ENCODE measurements at regions not wholly inside any gene's neighbourhood (a gene's known extent, or its start where the extent isn't known, plus 50 kb on each side); places are given as distances from the start of the nearest gene placed in this dataset.

DNA sequence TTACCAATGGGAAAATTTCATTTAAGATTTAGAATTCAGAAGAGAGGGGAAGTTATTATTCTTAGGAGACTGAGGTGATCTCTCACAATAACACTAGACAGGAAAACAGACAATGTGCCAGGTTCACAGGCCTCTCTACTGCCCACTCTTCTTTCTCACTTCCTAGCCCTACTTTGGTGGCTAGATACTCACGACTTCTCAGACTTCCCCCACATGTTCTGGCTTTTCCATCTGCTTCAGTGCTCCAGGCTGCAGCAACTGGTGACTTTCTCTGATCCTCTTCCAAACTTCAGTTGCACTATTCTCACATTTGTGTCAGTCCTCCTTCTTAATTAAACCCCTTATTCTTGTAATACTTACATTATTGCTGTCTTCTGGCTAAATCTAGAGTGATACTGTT, 208.7 kb upstream of the KCTD3 start:
- no peaks in the 10 kb centered on the region for H3K4me1 ChIP-seq
- TF ChIP-seq, protein P1, sequence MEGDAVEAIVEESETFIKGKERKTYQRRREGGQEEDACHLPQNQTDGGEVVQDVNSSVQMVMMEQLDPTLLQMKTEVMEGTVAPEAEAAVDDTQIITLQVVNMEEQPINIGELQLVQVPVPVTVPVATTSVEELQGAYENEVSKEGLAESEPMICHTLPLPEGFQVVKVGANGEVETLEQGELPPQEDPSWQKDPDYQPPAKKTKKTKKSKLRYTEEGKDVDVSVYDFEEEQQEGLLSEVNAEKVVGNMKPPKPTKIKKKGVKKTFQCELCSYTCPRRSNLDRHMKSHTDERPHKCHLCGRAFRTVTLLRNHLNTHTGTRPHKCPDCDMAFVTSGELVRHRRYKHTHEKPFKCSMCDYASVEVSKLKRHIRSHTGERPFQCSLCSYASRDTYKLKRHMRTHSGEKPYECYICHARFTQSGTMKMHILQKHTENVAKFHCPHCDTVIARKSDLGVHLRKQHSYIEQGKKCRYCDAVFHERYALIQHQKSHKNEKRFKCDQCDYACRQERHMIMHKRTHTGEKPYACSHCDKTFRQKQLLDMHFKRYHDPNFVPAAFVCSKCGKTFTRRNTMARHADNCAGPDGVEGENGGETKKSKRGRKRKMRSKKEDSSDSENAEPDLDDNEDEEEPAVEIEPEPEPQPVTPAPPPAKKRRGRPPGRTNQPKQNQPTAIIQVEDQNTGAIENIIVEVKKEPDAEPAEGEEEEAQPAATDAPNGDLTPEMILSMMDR (IDR thresholded peaks at IDR 0.05): no peak
- peaks cover 0 to 5% (median 0%) of the 10 kb centered on the region in 11 donors for H3K9me3 ChIP-seq
- no peak overlapping the region for H3K4me3 ChIP-seq
- WGBS, 2 donors: 48 to 60% methylated on average over 1 of the region's 1 CpG
- no peaks in the 10 kb centered on the region for H3K27me3 ChIP-seq
- intact Hi-C loops (cut with DNase I): no loop called here
- no peak for DNase-seq
- no peak for ATAC-seq
- no peak overlapping the region for H3K27ac ChIP-seq
- H3K36me3 ChIP-seq: no peaks in the 10 kb centered on the region

DNA sequence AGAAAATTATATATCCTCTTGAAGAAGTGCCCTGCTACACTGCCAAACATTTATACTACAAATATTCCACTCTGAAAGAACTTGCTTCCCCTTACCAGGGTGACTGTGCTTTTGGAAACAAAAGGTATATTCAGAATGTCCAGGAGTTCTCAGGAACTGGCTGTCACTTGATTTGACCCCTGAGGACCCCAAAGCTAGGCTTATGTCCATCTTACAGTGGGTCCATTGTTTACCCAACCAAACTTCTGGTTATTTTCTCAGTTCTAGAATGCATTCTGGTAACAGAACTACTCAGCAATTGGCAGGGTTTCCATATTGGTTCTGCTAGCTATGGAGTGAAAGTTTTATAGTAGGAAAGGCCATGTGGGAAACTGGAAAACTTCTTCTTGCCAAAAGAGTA, 207.1 kb upstream of the KCTD3 start:
- Histone ChIP-seq H3K4me3 (no peak overlapping the region), H3K27ac (no peak overlapping the region), H3K36me3 (no peaks in the 10 kb centered on the region), H3K27me3 (no peaks in the 10 kb centered on the region), H3K9me3 (peaks cover 0 to 21% (median 0%) of the 10 kb centered on the region in 11 donors), H3K4me1 (no peaks in the 10 kb centered on the region)
- DNase-seq: no peak
- ATAC-seq: no peak
- intact Hi-C loops (cut with DNase I): no loop called here
- TF ChIP-seq, protein P1 (IDR thresholded peaks at IDR 0.05): no peak

DNA sequence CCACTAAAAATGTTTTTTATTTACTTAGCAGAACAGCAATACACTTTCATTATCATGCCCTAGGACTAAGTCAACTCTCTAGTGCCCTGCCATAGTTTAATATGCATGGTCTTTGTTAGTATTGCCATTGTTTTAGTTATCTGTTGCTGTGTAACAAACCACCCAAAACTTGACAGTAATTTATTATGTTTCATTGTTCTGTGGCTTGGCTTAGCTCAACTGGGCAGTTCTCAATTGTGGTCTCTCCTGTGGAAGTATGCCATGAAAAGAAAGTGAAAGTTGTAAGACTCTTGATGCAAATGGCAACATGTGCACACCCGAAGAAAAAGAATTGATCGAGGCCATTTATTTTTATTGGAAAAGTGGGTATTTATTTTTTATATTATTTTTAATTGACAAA, 206.3 kb upstream of the KCTD3 start:
- Histone ChIP-seq H3K4me1 (no peaks in the 10 kb centered on the region), H3K4me3 (no peak overlapping the region), H3K9me3 (peaks cover 0 to 21% (median 0%) of the 10 kb centered on the region in 11 donors), H3K36me3 (no peaks in the 10 kb centered on the region), H3K27ac (no peak overlapping the region), H3K27me3 (no peaks in the 10 kb centered on the region)
- 90 to 92% methylated on average over 2 of the region's 2 CpGs for WGBS, 2 donors
- TF ChIP-seq, protein P1 (IDR thresholded peaks at IDR 0.05): no peak
- ATAC-seq: no peak
- no peak for DNase-seq
- intact Hi-C loops (cut with DNase I): no loop called here

DNA sequence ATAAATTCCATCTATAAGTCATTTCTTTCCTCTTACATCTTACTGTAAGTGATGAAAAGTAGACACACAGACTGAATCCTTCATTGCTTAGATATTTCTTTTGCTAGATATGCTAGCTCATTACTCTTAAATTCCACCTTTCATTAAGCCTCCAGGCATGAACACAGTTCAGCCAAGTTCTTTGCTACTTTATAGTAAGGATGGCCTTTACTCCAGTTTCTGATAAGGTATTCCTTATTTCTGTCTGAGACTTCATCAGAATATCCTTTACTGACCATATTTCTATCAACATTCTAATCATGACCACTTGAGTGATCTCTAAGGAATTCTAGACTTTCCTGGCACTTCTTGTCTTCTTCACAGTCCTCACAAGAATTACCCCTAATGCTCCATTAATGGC, 191.7 kb upstream of the KCTD3 start:
- H3K27me3 ChIP-seq: no peaks in the 10 kb centered on the region
- no peak for DNase-seq
- no peak for ATAC-seq
- TF ChIP-seq, protein P1 (IDR thresholded peaks at IDR 0.05): no peak
- H3K9me3 ChIP-seq: peaks cover 0 to 2% (median 0%) of the 10 kb centered on the region in 11 donors
- no peaks in the 10 kb centered on the region for H3K4me1 ChIP-seq
- H3K36me3 ChIP-seq: no peaks in the 10 kb centered on the region
- no peak overlapping the region for H3K4me3 ChIP-seq
- intact Hi-C loops (cut with DNase I): no loop called here
- H3K27ac ChIP-seq: no peak overlapping the region

Data from heart right ventricle (tissue), 16 donors.